Neural cell (in vitro differentiated cells): ENCODE measurements at regions not wholly inside any gene's neighbourhood (a gene's known extent, or its start where the extent isn't known, plus 50 kb on each side); places are given as distances from the start of the nearest gene placed in this dataset.

Source experiments
- H2AFZ ChIP-seq: fragments of 200-600, 300-800 bp; sonication (generic), shearing (Covaris generic); 2 replicates; pipeline ENCODE4 v1.6.0; 2014; ENCODE audit warnings: low read depth, mild to moderate bottlenecking, antibody characterized with exemption, low read length, moderate library complexity
- H3F3A ChIP-seq: fragments of 200-600 bp; shearing (Covaris generic); 2 replicates; pipeline ENCODE4 v1.6.1; 2016; ENCODE audit warnings: mild to moderate bottlenecking, moderate library complexity, mixed read lengths, antibody characterized with exemption, low read length; ENCODE audit not compliant: insufficient read depth, poor library complexity, severe bottlenecking
- H3K27ac ChIP-seq: fragments of 200-600, 300-800 bp; sonication (generic), shearing (Covaris generic); 2 replicates; pipeline ENCODE4 v1.5.1; 2014; ENCODE audit warnings: mild to moderate bottlenecking, low read length, moderate library complexity
- H3K27me3 ChIP-seq: fragments of 300-800, 200-600 bp; sonication (generic), shearing (Covaris generic); 2 replicates; pipeline ENCODE4 v1.6.0; 2014; ENCODE audit warnings: mild to moderate bottlenecking, low read depth, low read length, moderate library complexity; ENCODE audit not compliant: insufficient read depth
- H3K36me3 ChIP-seq: fragments of 300-800, 200-600 bp; sonication (generic), shearing (Covaris generic); 2 replicates; pipeline ENCODE4 v1.5.1; 2014; ENCODE audit warnings: mild to moderate bottlenecking, antibody characterized with exemption, low read length, moderate library complexity; ENCODE audit not compliant: insufficient read depth
- H3K4me2 ChIP-seq: fragments of 300-800, 200-600 bp; sonication (generic), shearing (Covaris generic); 2 replicates; pipeline ENCODE4 v1.6.0; 2014; ENCODE audit warnings: mild to moderate bottlenecking, low read length
- H3K4me3 ChIP-seq: fragments of 300-800, 200-600 bp; sonication (generic), shearing (Covaris generic); 2 replicates; pipeline ENCODE4 v1.5.1; 2014; ENCODE audit warnings: mild to moderate bottlenecking, low read length, moderate library complexity
- H3K79me2 ChIP-seq: fragments of 200-600 bp; shearing (Covaris generic); replicated peaks from 2 replicates; pipeline ENCODE4 v1.6.0; 2014; ENCODE audit warnings: mild to moderate bottlenecking, low read length, moderate library complexity; ENCODE audit not compliant: insufficient read depth
- H3K9ac ChIP-seq: fragments of 300-800, 200-600 bp; sonication (generic), shearing (Covaris generic); 2 replicates; pipeline ENCODE4 v1.6.1; 2016; ENCODE audit warnings: mild to moderate bottlenecking, low read length, mixed read lengths
- H3K9me2 ChIP-seq: fragments of 200-600 bp; shearing (Covaris generic); 2 replicates; pipeline ENCODE4 v1.6.1; 2016; ENCODE audit warnings: mild to moderate bottlenecking, low read length, mixed read lengths; ENCODE audit not compliant: insufficient read depth
- H3K9me3 ChIP-seq: fragments of 200-600, 300-800 bp; sonication (generic), shearing (Covaris generic); 2 replicates; pipeline ENCODE4 v1.6.1; 2016; ENCODE audit warnings: mild to moderate bottlenecking, mixed run types, low read length, moderate library complexity, mixed read lengths
- H4K20me1 ChIP-seq: fragments of 200-600 bp; shearing (Covaris generic); 2 replicates; pipeline ENCODE4 v1.6.1; 2016; ENCODE audit warnings: mild to moderate bottlenecking, mixed run types; ENCODE audit not compliant: insufficient read depth
- CTCF ChIP-seq: fragments of 450-650 bp; IDR thresholded peaks from 2 replicates; pipeline ENCODE4 v1.5.1; 2014; ENCODE audit warnings: antibody characterized with exemption, mild to moderate bottlenecking, moderate library complexity; ENCODE audit not compliant: poor library complexity, severe bottlenecking
- EP300 ChIP-seq: fragments of 450-650 bp; conservative IDR thresholded peaks from 2 replicates; pipeline ENCODE4 v1.6.1; 2014; ENCODE audit warnings: antibody characterized with exemption, mild to moderate bottlenecking, moderate library complexity; ENCODE audit not compliant: poor library complexity, severe bottlenecking
- EZH2 ChIP-seq: fragments of 200-600, 300-800 bp; shearing (Covaris generic), sonication (generic); IDR thresholded peaks from 2 replicates; pipeline ENCODE4 v1.6.1; 2014; ENCODE audit warnings: antibody characterized with exemption, low read length, borderline replicate concordance, mild to moderate bottlenecking; ENCODE audit not compliant: insufficient read depth, poor library complexity, severe bottlenecking
- MXI1 ChIP-seq: fragments of 450-650 bp; conservative IDR thresholded peaks from 2 replicates; pipeline ENCODE4 v1.6.1; 2014; ENCODE audit warnings: antibody characterized with exemption, mild to moderate bottlenecking; ENCODE audit not compliant: poor library complexity, severe bottlenecking
- POLR2AphosphoS5 ChIP-seq: IDR thresholded peaks from 2 replicates; pipeline ENCODE4 v1.6.1; 2012
- RAD21 ChIP-seq: fragments of 450-650 bp; conservative IDR thresholded peaks from 2 replicates; pipeline ENCODE4 v1.6.1; 2014; ENCODE audit warnings: antibody characterized with exemption, mild to moderate bottlenecking, moderate library complexity
- REST ChIP-seq: IDR thresholded peaks from 2 replicates; pipeline ENCODE4 v1.6.1; 2012; ENCODE audit warnings: borderline replicate concordance
- SMC3 ChIP-seq: fragments of 450-650 bp; conservative IDR thresholded peaks from 2 replicates; pipeline ENCODE4 v1.6.1; 2014; ENCODE audit warnings: antibody characterized with exemption, mild to moderate bottlenecking, moderate library complexity; ENCODE audit not compliant: poor library complexity
- TAF1 ChIP-seq: IDR thresholded peaks from 2 replicates; pipeline ENCODE4 v1.6.1; 2012; ENCODE audit warnings: low read depth

- TF ChIP-seq EZH2 (no peak), EP300 (no peak)
Measured at GRCh38 chr10:63753808-63754207, 232.6 kb downstream of the REEP3 start (continued).

DNA sequence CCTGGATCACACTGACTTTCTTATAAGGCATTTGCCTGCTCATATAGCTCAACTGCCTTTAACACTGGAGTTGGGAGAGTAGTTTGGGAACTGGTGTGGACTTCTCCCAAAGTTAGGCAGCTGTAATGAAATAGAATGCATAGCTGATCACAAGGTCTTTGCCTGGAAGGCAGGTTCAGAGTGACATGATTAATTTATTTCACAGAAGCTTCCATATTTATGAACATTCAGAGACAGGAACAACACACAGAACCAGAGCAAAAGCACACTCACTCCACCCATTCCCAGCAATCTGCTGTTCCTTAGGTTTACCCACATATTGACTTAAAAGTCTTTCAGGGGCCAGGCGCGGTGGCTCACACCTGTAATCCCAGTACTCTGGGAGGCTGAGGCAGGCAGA lies 234.2 kb downstream of the REEP3 start:
- Histone ChIP-seq H3K36me3 (no peaks in the 10 kb centered on the region), H3K27ac (no peak overlapping the region), H3K27me3 (no peaks in the 10 kb centered on the region), H3K9ac (no peak overlapping the region), H4K20me1 (no peaks in the 10 kb centered on the region), H2AFZ (no peak overlapping the region), H3K79me2 (no peaks in the 10 kb centered on the region), H3F3A (no peaks in the 10 kb centered on the region), H3K9me2 (no peaks in the 10 kb centered on the region), H3K9me3 (no peaks in the 10 kb centered on the region), H3K4me3 (no peak overlapping the region), H3K4me2 (no peak overlapping the region)
- no peak for TF ChIP-seq EP300
- no peak for TF ChIP-seq POLR2AphosphoS5
- TF ChIP-seq TAF1: no peak
- no peak for TF ChIP-seq RAD21
- TF ChIP-seq EZH2: no peak
- no peak for TF ChIP-seq CTCF
- no peak for TF ChIP-seq REST
- TF ChIP-seq SMC3: no peak
- TF ChIP-seq MXI1: no peak

DNA sequence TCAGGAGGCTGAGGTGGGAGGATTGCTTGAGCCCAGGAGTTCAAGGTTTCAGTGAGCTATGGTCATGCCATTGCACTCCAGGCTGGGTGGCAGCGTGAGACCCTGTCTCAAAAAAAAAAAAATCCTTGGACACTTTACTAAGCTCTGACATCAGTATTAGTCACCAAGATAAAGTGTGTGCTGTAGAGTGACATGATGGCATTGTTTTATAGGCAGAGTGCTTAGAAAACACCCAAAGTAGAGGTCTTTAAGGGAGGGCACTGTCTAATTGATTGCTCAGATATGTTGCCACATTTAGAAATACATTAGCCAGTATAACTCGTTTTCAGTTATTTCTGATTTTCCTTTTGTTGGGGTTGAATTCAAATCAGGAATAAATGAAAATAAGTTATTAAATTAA lies 235.9 kb downstream of the REEP3 start:
- no peak overlapping the region for H3K27ac ChIP-seq
- H3K4me2 ChIP-seq: no peak overlapping the region
- no peaks in the 10 kb centered on the region for H3K9me2 ChIP-seq
- no peak overlapping the region for H2AFZ ChIP-seq
- H3K79me2 ChIP-seq: no peaks in the 10 kb centered on the region
- H4K20me1 ChIP-seq: no peaks in the 10 kb centered on the region
- H3K9ac ChIP-seq: no peak overlapping the region
- no peaks in the 10 kb centered on the region for H3K27me3 ChIP-seq
- H3K4me3 ChIP-seq: no peak overlapping the region
- H3F3A ChIP-seq: no peaks in the 10 kb centered on the region
- H3K36me3 ChIP-seq: no peaks in the 10 kb centered on the region
- no peak for TF ChIP-seq MXI1
- no peak for TF ChIP-seq TAF1
- no peak for TF ChIP-seq EP300
- no peak for TF ChIP-seq REST
- TF ChIP-seq RAD21: no peak
- TF ChIP-seq EZH2: no peak
- no peak for TF ChIP-seq CTCF
- H3K9me3 ChIP-seq: no peaks in the 10 kb centered on the region
